ENCODE measurements at regions not wholly inside any gene's neighbourhood (a gene's known extent, or its start where the extent isn't known, plus 50 kb on each side); places are given as distances from the start of the nearest gene placed in this dataset.

GRCh38 chr3:115420086-115420485 lies 203.2 kb upstream of the GAP43 start:
- Histone ChIP-seq H3K9me3 (ENCODE audit: control insufficient read depth, insufficient read depth, low read length) (no peaks in the 10 kb centered on the region), H3K27me3 (ENCODE audit: control insufficient read depth, insufficient read depth, low read length) (no peaks in the 10 kb centered on the region), H3K27ac (ENCODE audit: low read depth, low read length) (no peak overlapping the region), H3K4me3 (ENCODE audit: low read depth, low read length) (no peak overlapping the region)
- no peak for DNase-seq (ENCODE audit: low read depth, low spot score)
- POLR2A ChIA-PET: no interaction called here
- TF ChIP-seq CTCF (IDR thresholded peaks at IDR 0.05; ENCODE audit: low read depth, low read length): no peak
- CTCF ChIA-PET: no interaction called here

GRCh38 chr3:115423170-115423569 lies 200.1 kb upstream of the GAP43 start:
- no peak overlapping the region for H3K27ac ChIP-seq (ENCODE audit: low read depth, low read length)
- no peaks in the 10 kb centered on the region for H3K27me3 ChIP-seq (ENCODE audit: control insufficient read depth, insufficient read depth, low read length)
- POLR2A ChIA-PET: no interaction called here
- CTCF ChIA-PET: interaction anchor here (0.6 kb wide), 1 partner anchor 22 kb away, joined by 3 read pairs; no protein-coding TSS in a partner anchor
- no peaks in the 10 kb centered on the region for H3K9me3 ChIP-seq (ENCODE audit: control insufficient read depth, insufficient read depth, low read length)
- DNase-seq (ENCODE audit: low read depth, low spot score): no peak
- H3K4me3 ChIP-seq (ENCODE audit: low read depth, low read length): no peak overlapping the region
- no peak for TF ChIP-seq CTCF (IDR thresholded peaks at IDR 0.05; ENCODE audit: low read depth, low read length)

GRCh38 chr3:115428841-115429240 lies 194.5 kb upstream of the GAP43 start:
- Histone ChIP-seq H3K4me3 (ENCODE audit: low read depth, low read length) (no peak overlapping the region), H3K27me3 (ENCODE audit: control insufficient read depth, insufficient read depth, low read length) (no peaks in the 10 kb centered on the region), H3K27ac (ENCODE audit: low read depth, low read length) (no peak overlapping the region), H3K9me3 (ENCODE audit: control insufficient read depth, insufficient read depth, low read length) (no peaks in the 10 kb centered on the region)
- DNase-seq (ENCODE audit: low read depth, low spot score): no peak
- ChIA-PET POLR2A (no interaction called here), CTCF (no interaction called here)
- TF ChIP-seq CTCF (IDR thresholded peaks at IDR 0.05; ENCODE audit: low read depth, low read length): no peak

GRCh38 chr3:115436767-115437301 lies 186.5 kb upstream of the GAP43 start:
- H3K27ac ChIP-seq (ENCODE audit: low read depth, low read length): peak overlapping the region; percentile 33
- H3K27me3 ChIP-seq (ENCODE audit: control insufficient read depth, insufficient read depth, low read length): no peaks in the 10 kb centered on the region
- TF ChIP-seq CTCF (IDR thresholded peaks at IDR 0.05; ENCODE audit: low read depth, low read length): peak; percentile 48; the same call in 1 of the 2 replicates
- ChIA-PET POLR2A (no interaction called here), CTCF (interaction anchor here (1.2 to 2.0 kb wide), 3 partner anchors 9 to 219 kb away, joined by 4 to 8 read pairs (median 4); no protein-coding TSS in a partner anchor)
- H3K9me3 ChIP-seq (ENCODE audit: control insufficient read depth, insufficient read depth, low read length): no peaks in the 10 kb centered on the region
- peak; percentile 66 for DNase-seq (ENCODE audit: low read depth, low spot score)
- H3K4me3 ChIP-seq (ENCODE audit: low read depth, low read length): no peak overlapping the region

GRCh38 chr3:115438799-115439198 lies 184.5 kb upstream of the GAP43 start:
- no peaks in the 10 kb centered on the region for H3K27me3 ChIP-seq (ENCODE audit: control insufficient read depth, insufficient read depth, low read length)
- CTCF ChIA-PET: interaction anchor here (0.9 kb wide), 1 partner anchor 222 kb away, joined by 3 read pairs; no protein-coding TSS in a partner anchor
- no peak overlapping the region for H3K4me3 ChIP-seq (ENCODE audit: low read depth, low read length)
- DNase-seq (ENCODE audit: low read depth, low spot score): no peak
- TF ChIP-seq CTCF (IDR thresholded peaks at IDR 0.05; ENCODE audit: low read depth, low read length): no peak
- H3K27ac ChIP-seq (ENCODE audit: low read depth, low read length): no peak overlapping the region
- POLR2A ChIA-PET: no interaction called here
- H3K9me3 ChIP-seq (ENCODE audit: control insufficient read depth, insufficient read depth, low read length): no peaks in the 10 kb centered on the region

Measured in AG04450 (cell line).